ENCODE measurements at regions not wholly inside any gene's neighbourhood (a gene's known extent, or its start where the extent isn't known, plus 50 kb on each side); places are given as distances from the start of the nearest gene placed in this dataset.

DNA sequence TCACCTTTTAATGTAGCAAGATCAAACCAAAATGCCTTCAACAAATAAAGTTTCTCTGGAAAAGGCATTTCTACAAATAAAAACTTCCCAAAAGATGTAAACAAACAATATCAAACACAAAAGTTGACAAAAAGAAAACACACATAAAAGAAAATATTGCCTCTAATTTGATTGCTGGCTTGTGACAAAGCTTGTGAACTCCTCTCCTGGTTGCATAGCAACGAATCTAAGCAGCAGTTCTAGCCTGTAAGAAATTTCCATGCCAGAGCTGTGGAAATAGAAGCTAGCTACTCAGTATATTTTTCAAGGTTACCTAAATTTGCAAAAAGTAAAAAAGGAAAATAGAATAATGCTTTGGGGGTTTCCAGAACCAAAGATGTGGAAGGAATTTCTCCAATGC, 173.9 kb upstream of the CDK1 start:
- no peak for TF ChIP-seq CTCF (IDR thresholded peaks at IDR 0.05; ENCODE audit: low read depth, low read length)
- TF ChIP-seq EZH2phosphoT487 (IDR thresholded peaks at IDR 0.05; ENCODE audit: low read depth), result no peak
